ENCODE measurements at regions not wholly inside any gene's neighbourhood (a gene's known extent, or its start where the extent isn't known, plus 50 kb on each side); places are given as distances from the start of the nearest gene placed in this dataset.
A peak's percentile ranks its signal among the peaks of the same experiment; 100 is the strongest.

DNA sequence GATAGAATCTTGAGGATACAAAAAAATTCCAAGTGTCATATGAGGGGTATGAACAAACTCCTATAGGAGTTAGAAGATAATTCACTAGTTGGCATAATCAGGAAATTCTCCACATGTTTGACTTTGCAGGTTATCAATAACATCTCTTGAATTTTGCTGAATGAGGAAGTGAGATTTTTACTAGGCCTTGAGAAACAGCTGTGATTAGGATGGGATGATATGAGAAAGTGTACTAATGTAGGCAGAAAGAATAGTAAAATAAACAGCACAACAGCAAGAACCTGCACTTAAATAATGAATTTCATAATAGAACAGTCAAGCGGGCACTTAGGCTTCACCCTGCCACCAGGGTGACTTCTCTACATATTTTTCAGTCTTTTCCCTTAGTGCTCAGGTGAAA, 570.8 kb upstream of the CRIM1 start:
- peaks cover 59% of the 10 kb centered on the region for H3K9me3 Mint-ChIP-seq
- CTCF ChIA-PET: interaction anchor here (1.4 kb wide), 1 partner anchor 9 kb away, joined by 4 read pairs; no protein-coding TSS in a partner anchor

DNA sequence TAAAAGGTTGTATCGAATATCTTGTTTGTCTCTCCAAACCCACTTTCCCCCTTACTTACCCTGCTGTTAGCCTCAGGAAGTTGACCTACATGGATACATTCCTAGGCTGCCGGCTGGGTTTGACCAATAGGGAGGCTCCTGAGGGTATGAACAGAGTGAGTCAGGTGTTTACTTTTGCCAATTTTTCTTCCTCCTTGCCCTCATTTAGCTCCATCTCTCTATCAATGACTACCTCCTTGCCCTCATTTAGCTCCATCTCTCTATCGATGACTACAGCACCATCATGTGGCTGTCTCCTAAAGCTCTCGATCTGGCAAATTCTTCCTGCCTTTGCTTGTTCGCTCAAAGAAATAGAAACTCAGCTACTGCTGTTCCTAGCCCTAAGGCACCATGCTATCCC, 571.9 kb upstream of the CRIM1 start:
- ATAC-seq (peak; percentile 96), DNase-seq (ENCODE audit: low spot score) (peak; percentile 17)
- POLR2A ChIA-PET: no interaction called here
- Mint-ChIP-seq H3K4me1 (peaks cover 7% of the 10 kb centered on the region), H3K36me3 (peaks cover 48% of the 10 kb centered on the region), H3K27ac (no peak overlapping the region), H3K27me3 (ENCODE audit: low read depth) (no peaks in the 10 kb centered on the region), H3K4me3 (no peak overlapping the region), H3K9me3 (peaks cover 56% of the 10 kb centered on the region)
- CTCF ChIA-PET: interaction anchor here (0.7 to 1.4 kb wide), 4 partner anchors 10 to 682 kb away, joined by 3 to 4 read pairs (median 3); no protein-coding TSS in a partner anchor
- TF ChIP-seq, protein P1, sequence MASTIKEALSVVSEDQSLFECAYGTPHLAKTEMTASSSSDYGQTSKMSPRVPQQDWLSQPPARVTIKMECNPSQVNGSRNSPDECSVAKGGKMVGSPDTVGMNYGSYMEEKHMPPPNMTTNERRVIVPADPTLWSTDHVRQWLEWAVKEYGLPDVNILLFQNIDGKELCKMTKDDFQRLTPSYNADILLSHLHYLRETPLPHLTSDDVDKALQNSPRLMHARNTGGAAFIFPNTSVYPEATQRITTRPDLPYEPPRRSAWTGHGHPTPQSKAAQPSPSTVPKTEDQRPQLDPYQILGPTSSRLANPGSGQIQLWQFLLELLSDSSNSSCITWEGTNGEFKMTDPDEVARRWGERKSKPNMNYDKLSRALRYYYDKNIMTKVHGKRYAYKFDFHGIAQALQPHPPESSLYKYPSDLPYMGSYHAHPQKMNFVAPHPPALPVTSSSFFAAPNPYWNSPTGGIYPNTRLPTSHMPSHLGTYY (CRISPR knock-in tag; IDR thresholded peaks at IDR 0.05): no peak
- TF ChIP-seq NFATC4 (CRISPR knock-in tag; IDR thresholded peaks at IDR 0.05) (no peak), GRHL2 (CRISPR knock-in tag; IDR thresholded peaks at IDR 0.05; ENCODE audit: insufficient replicate concordance, severe bottlenecking) (no peak), ELF4 (CRISPR knock-in tag; IDR thresholded peaks at IDR 0.05; ENCODE audit: low read depth) (no peak), ZBTB21 (CRISPR knock-in tag; IDR thresholded peaks at IDR 0.05; ENCODE audit: borderline replicate concordance) (no peak), ZNF423 (CRISPR knock-in tag; IDR thresholded peaks at IDR 0.05) (no peak), ZNF219 (CRISPR knock-in tag; IDR thresholded peaks at IDR 0.05; ENCODE audit: borderline replicate concordance) (no peak), NFE2L1 (CRISPR knock-in tag; IDR thresholded peaks at IDR 0.05) (no peak), GABPB1 (CRISPR knock-in tag; IDR thresholded peaks at IDR 0.05) (no peak), SMAD3 (CRISPR knock-in tag; IDR thresholded peaks at IDR 0.05; ENCODE audit: borderline replicate concordance) (no peak)
- TF ChIP-seq, protein P2, sequence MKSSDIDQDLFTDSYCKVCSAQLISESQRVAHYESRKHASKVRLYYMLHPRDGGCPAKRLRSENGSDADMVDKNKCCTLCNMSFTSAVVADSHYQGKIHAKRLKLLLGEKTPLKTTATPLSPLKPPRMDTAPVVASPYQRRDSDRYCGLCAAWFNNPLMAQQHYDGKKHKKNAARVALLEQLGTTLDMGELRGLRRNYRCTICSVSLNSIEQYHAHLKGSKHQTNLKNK (CRISPR knock-in tag; IDR thresholded peaks at IDR 0.05): no peak
- TF ChIP-seq, protein P3, sequence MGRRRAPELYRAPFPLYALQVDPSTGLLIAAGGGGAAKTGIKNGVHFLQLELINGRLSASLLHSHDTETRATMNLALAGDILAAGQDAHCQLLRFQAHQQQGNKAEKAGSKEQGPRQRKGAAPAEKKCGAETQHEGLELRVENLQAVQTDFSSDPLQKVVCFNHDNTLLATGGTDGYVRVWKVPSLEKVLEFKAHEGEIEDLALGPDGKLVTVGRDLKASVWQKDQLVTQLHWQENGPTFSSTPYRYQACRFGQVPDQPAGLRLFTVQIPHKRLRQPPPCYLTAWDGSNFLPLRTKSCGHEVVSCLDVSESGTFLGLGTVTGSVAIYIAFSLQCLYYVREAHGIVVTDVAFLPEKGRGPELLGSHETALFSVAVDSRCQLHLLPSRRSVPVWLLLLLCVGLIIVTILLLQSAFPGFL (CRISPR knock-in tag; IDR thresholded peaks at IDR 0.05; ENCODE audit: borderline replicate concordance): no peak
- TF ChIP-seq, protein P4, sequence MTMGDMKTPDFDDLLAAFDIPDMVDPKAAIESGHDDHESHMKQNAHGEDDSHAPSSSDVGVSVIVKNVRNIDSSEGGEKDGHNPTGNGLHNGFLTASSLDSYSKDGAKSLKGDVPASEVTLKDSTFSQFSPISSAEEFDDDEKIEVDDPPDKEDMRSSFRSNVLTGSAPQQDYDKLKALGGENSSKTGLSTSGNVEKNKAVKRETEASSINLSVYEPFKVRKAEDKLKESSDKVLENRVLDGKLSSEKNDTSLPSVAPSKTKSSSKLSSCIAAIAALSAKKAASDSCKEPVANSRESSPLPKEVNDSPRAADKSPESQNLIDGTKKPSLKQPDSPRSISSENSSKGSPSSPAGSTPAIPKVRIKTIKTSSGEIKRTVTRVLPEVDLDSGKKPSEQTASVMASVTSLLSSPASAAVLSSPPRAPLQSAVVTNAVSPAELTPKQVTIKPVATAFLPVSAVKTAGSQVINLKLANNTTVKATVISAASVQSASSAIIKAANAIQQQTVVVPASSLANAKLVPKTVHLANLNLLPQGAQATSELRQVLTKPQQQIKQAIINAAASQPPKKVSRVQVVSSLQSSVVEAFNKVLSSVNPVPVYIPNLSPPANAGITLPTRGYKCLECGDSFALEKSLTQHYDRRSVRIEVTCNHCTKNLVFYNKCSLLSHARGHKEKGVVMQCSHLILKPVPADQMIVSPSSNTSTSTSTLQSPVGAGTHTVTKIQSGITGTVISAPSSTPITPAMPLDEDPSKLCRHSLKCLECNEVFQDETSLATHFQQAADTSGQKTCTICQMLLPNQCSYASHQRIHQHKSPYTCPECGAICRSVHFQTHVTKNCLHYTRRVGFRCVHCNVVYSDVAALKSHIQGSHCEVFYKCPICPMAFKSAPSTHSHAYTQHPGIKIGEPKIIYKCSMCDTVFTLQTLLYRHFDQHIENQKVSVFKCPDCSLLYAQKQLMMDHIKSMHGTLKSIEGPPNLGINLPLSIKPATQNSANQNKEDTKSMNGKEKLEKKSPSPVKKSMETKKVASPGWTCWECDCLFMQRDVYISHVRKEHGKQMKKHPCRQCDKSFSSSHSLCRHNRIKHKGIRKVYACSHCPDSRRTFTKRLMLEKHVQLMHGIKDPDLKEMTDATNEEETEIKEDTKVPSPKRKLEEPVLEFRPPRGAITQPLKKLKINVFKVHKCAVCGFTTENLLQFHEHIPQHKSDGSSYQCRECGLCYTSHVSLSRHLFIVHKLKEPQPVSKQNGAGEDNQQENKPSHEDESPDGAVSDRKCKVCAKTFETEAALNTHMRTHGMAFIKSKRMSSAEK (CRISPR knock-in tag; IDR thresholded peaks at IDR 0.05; ENCODE audit: borderline replicate concordance): no peak
- TF ChIP-seq, protein P5, sequence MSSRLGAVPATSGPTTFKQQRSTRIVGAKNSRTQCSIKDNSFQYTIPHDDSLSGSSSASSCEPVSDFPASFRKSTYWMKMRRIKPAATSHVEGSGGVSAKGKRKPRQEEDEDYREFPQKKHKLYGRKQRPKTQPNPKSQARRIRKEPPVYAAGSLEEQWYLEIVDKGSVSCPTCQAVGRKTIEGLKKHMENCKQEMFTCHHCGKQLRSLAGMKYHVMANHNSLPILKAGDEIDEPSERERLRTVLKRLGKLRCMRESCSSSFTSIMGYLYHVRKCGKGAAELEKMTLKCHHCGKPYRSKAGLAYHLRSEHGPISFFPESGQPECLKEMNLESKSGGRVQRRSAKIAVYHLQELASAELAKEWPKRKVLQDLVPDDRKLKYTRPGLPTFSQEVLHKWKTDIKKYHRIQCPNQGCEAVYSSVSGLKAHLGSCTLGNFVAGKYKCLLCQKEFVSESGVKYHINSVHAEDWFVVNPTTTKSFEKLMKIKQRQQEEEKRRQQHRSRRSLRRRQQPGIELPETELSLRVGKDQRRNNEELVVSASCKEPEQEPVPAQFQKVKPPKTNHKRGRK (CRISPR knock-in tag; IDR thresholded peaks at IDR 0.05; ENCODE audit: borderline replicate concordance): no peak

More for the DNA sequence above, 570.8 kb upstream of the CRIM1 start:
- Mint-ChIP-seq H3K4me1 (peaks cover 7% of the 10 kb centered on the region), H3K27ac (no peak overlapping the region), H3K27me3 (ENCODE audit: low read depth) (no peaks in the 10 kb centered on the region), H3K36me3 (peaks cover 50% of the 10 kb centered on the region), H3K4me3 (no peak overlapping the region)
- ATAC-seq (no peak), DNase-seq (ENCODE audit: low spot score) (no peak)
- TF ChIP-seq RORB (CRISPR knock-in tag; IDR thresholded peaks at IDR 0.05) (no peak), TEAD4 (CRISPR knock-in tag; IDR thresholded peaks at IDR 0.05) (no peak), FOXK1 (CRISPR knock-in tag; IDR thresholded peaks at IDR 0.05) (no peak), IRF2 (CRISPR knock-in tag; IDR thresholded peaks at IDR 0.05; ENCODE audit: borderline replicate concordance, low read depth) (no peak), ZNF423 (CRISPR knock-in tag; IDR thresholded peaks at IDR 0.05) (no peak), TCF7 (CRISPR knock-in tag; IDR thresholded peaks at IDR 0.05; ENCODE audit: low read depth) (no peak), GABPB1 (CRISPR knock-in tag; IDR thresholded peaks at IDR 0.05) (no peak), FOXP1 (CRISPR knock-in tag; IDR thresholded peaks at IDR 0.05; ENCODE audit: borderline replicate concordance) (no peak), NFE2L1 (CRISPR knock-in tag; IDR thresholded peaks at IDR 0.05) (no peak), ZNF317 (CRISPR knock-in tag; IDR thresholded peaks at IDR 0.05; ENCODE audit: borderline replicate concordance, low read depth) (no peak), TEAD1 (CRISPR knock-in tag; IDR thresholded peaks at IDR 0.05) (no peak), NR2C2 (CRISPR knock-in tag; IDR thresholded peaks at IDR 0.05) (no peak)
- TF ChIP-seq, protein P6, sequence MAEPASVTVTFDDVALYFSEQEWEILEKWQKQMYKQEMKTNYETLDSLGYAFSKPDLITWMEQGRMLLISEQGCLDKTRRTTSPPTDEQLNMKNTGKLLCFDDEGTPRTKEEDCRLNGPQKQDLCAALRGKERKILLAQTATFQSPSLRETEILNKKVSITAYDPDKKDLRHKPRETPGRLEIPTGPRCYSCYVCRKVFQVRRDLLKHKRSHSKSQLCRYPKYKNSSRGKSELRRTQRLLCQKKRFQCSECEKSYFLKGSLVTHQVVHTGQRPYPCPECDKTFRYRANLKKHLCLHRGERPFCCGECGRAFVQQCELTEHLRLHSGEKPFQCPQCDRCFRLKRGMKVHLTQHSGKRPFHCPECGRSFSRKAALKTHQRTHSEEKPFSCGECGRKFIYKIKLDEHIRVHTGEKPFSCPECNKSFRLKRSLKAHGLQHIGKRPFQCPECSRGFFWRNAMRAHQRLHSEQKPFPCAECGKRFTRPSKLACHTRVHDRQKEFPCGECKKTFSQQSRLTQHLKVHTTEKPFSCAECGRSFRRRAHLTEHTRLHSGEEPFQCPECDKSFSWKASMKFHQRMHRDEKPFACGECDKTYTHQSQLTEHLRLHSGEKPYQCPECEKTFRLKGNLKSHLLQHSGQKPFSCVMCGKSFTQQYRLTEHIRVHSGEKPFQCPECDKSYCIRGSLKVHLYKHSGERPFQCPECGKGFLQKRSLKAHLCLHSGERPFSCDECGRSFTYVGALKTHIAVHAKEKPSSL (CRISPR knock-in tag; conservative IDR thresholded peaks at IDR 0.05): no peak
- TF ChIP-seq, protein P7, sequence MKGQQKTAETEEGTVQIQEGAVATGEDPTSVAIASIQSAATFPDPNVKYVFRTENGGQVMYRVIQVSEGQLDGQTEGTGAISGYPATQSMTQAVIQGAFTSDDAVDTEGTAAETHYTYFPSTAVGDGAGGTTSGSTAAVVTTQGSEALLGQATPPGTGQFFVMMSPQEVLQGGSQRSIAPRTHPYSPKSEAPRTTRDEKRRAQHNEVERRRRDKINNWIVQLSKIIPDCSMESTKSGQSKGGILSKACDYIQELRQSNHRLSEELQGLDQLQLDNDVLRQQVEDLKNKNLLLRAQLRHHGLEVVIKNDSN (CRISPR knock-in tag; IDR thresholded peaks at IDR 0.05): no peak
- TF ChIP-seq, protein P8, sequence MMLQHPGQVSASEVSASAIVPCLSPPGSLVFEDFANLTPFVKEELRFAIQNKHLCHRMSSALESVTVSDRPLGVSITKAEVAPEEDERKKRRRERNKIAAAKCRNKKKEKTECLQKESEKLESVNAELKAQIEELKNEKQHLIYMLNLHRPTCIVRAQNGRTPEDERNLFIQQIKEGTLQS (CRISPR knock-in tag; conservative IDR thresholded peaks at IDR 0.05): no peak
- TF ChIP-seq, protein P9, sequence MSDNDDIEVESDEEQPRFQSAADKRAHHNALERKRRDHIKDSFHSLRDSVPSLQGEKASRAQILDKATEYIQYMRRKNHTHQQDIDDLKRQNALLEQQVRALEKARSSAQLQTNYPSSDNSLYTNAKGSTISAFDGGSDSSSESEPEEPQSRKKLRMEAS (CRISPR knock-in tag; IDR thresholded peaks at IDR 0.05): no peak
- POLR2A ChIA-PET: no interaction called here

All from WTC11 (cell line).